ENCODE measurements at regions not wholly inside any gene's neighbourhood (a gene's known extent, or its start where the extent isn't known, plus 50 kb on each side); places are given as distances from the start of the nearest gene placed in this dataset.

DNA sequence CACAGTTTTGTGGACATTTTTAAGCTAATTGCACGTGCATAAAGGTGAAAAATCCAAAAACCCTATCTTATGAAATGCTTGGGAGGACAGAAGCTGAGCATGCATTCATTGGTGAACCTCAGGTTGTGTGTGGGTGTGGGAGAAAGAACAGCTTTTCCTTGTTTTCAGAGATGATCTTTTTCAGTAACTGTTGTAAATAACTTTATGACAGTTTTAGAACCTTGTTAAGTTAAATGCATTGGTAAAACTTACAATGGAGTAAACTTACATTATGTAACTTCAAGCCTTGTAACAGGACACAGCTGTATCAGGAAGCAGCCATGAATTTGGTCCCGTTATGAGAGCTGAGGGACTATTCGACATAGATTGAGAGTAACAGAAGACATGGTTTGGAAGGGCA lies 587.4 kb downstream of the GALC start:
- TF ChIP-seq, protein P1, sequence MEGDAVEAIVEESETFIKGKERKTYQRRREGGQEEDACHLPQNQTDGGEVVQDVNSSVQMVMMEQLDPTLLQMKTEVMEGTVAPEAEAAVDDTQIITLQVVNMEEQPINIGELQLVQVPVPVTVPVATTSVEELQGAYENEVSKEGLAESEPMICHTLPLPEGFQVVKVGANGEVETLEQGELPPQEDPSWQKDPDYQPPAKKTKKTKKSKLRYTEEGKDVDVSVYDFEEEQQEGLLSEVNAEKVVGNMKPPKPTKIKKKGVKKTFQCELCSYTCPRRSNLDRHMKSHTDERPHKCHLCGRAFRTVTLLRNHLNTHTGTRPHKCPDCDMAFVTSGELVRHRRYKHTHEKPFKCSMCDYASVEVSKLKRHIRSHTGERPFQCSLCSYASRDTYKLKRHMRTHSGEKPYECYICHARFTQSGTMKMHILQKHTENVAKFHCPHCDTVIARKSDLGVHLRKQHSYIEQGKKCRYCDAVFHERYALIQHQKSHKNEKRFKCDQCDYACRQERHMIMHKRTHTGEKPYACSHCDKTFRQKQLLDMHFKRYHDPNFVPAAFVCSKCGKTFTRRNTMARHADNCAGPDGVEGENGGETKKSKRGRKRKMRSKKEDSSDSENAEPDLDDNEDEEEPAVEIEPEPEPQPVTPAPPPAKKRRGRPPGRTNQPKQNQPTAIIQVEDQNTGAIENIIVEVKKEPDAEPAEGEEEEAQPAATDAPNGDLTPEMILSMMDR (IDR thresholded peaks at IDR 0.05; ENCODE audit: borderline replicate concordance, extremely low read depth, low read length, poor library complexity, severe bottlenecking) = no peak
- TF ChIP-seq EZH2 (IDR thresholded peaks at IDR 0.05; ENCODE audit: borderline replicate concordance, low read depth, low read length, severe bottlenecking) = no peak
